ENCODE measurements at regions not wholly inside any gene's neighbourhood (a gene's known extent, or its start where the extent isn't known, plus 50 kb on each side); places are given as distances from the start of the nearest gene placed in this dataset.

GRCh38 chr13:65026505-65026904 lies 2203.6 kb downstream of the PCDH9 start:
- Mint-ChIP-seq H3K4me3 (no peak overlapping the region), H3K36me3 (ENCODE audit: low read depth) (peaks cover 20% of the 10 kb centered on the region; the same call in 2 of the 3 replicates), H3K27me3 (ENCODE audit: insufficient read depth, low read depth, poor library complexity) (no peaks in the 10 kb centered on the region), H3K9me3 (peaks cover 16% of the 10 kb centered on the region), H3K4me1 (peaks cover 6% of the 10 kb centered on the region; the same call in 1 of the 3 replicates), H3K27ac (no peak overlapping the region)
- Histone ChIP-seq H3K4me2 (no peak overlapping the region), H3K36me3 (ENCODE audit: insufficient read depth) (no peaks in the 10 kb centered on the region), H3K79me2 (replicated peaks; ENCODE audit: insufficient read depth) (no peaks in the 10 kb centered on the region), H3K27ac (ENCODE audit: low read depth) (no peak overlapping the region), H3K4me3 (no peak overlapping the region), H3K9me2 (ENCODE audit: insufficient read depth) (no peaks in the 10 kb centered on the region), H3F3A (replicated peaks; ENCODE audit: low read depth) (no peaks in the 10 kb centered on the region), H3K27me3 (ENCODE audit: insufficient read depth) (no peaks in the 10 kb centered on the region), H4K20me1 (replicated peaks; ENCODE audit: insufficient read depth) (no peaks in the 10 kb centered on the region), H2AFZ (no peak overlapping the region), H3K4me1 (ENCODE audit: insufficient read depth) (peaks cover 4% of the 10 kb centered on the region; the same call in 1 of the 2 replicates)
- DNase-seq (ENCODE audit: low spot score), result no peak
- TF ChIP-seq ETS1 (IDR thresholded peaks at IDR 0.05) (no peak), JUNB (IDR thresholded peaks at IDR 0.05; ENCODE audit: unreplicated experiment) (no peak)
- no peak for ATAC-seq

- Histone ChIP-seq H3K27me3 (ENCODE audit: insufficient read depth) (peaks cover 15% of the 10 kb centered on the region), H3K4me2 (no peak overlapping the region), H3K9me2 (ENCODE audit: insufficient read depth) (no peaks in the 10 kb centered on the region), H3K27ac (ENCODE audit: low read depth) (no peak overlapping the region), H4K20me1 (replicated peaks; ENCODE audit: insufficient read depth) (no peaks in the 10 kb centered on the region), H3K4me3 (no peak overlapping the region), H2AFZ (no peak overlapping the region), H3F3A (replicated peaks; ENCODE audit: low read depth) (no peaks in the 10 kb centered on the region), H3K79me2 (replicated peaks; ENCODE audit: insufficient read depth) (no peaks in the 10 kb centered on the region), H3K4me1 (ENCODE audit: insufficient read depth) (no peaks in the 10 kb centered on the region; the same call in 1 of the 2 replicates), H3K36me3 (ENCODE audit: insufficient read depth) (no peaks in the 10 kb centered on the region)
- ATAC-seq (no peak), DNase-seq (ENCODE audit: low spot score) (peak; percentile 1)
- H3K36me3 Mint-ChIP-seq (ENCODE audit: low read depth), result no peaks in the 10 kb centered on the region
- peaks cover 7% of the 10 kb centered on the region; the same call in 1 of the 3 replicates for H3K4me1 Mint-ChIP-seq
- H3K27ac Mint-ChIP-seq, result no peak overlapping the region
- H3K27me3 Mint-ChIP-seq (ENCODE audit: insufficient read depth, low read depth, poor library complexity), result no peaks in the 10 kb centered on the region
- H3K4me3 Mint-ChIP-seq, result no peak overlapping the region
- H3K9me3 Mint-ChIP-seq, result no peaks in the 10 kb centered on the region
- TF ChIP-seq JUNB (IDR thresholded peaks at IDR 0.05; ENCODE audit: unreplicated experiment) (no peak), ETS1 (IDR thresholded peaks at IDR 0.05) (no peak), NANOG (IDR thresholded peaks at IDR 0.05; ENCODE audit: borderline replicate concordance) (no peak), EZH2 (IDR thresholded peaks at IDR 0.05; ENCODE audit: low read depth, unreplicated experiment) (no peak), STAT1 (IDR thresholded peaks at IDR 0.05; ENCODE audit: unreplicated experiment) (no peak), CREB1 (CRISPR knock-in tag; IDR thresholded peaks at IDR 0.05; ENCODE audit: low read depth) (no peak), POLR2AphosphoS5 (IDR thresholded peaks at IDR 0.05; ENCODE audit: low read depth) (no peak), ZNF114 (CRISPR knock-in tag; IDR thresholded peaks at IDR 0.05) (no peak), ZNF331 (CRISPR knock-in tag; IDR thresholded peaks at IDR 0.05; ENCODE audit: low read depth) (no peak), CTCF (conservative IDR thresholded peaks at IDR 0.05; ENCODE audit: low read depth in 2 of 2) (no peak), ZNF462 (CRISPR knock-in tag; IDR thresholded peaks at IDR 0.05) (no peak)
Measured at GRCh38 chr13:65011378-65011777, 2218.8 kb downstream of the PCDH9 start.

All from GM23338 (cell line).